Activated CD8-positive, alpha-beta T cell treated with anti-CD3 and anti-CD28 coated beads for 36 hours (primary cell): ENCODE measurements at regions not wholly inside any gene's neighbourhood (a gene's known extent, or its start where the extent isn't known, plus 50 kb on each side); places are given as distances from the start of the nearest gene placed in this dataset.

Experiments
- ATAC-seq: fragments of 200-7000 bp; cut with Tn5 transposase; one replicate; pipeline ENCODE4 v1.10.0; 2021; ENCODE audit warnings: mild to moderate bottlenecking, moderate library complexity
- CTCF ChIA-PET: fragments of 350-600 bp; sonication (Branson Sonifier 250); formaldehyde crosslinking; loops from one replicate; lab custom pipeline; 2021; ENCODE audit warnings: antibody characterized with exemption; lab: Charles Lee
- POLR2A ChIA-PET: fragments of 350-600 bp; sonication (Branson Sonifier 250); formaldehyde crosslinking; loops from one replicate; lab custom pipeline; 2021; ENCODE audit warnings: antibody characterized with exemption; lab: Charles Lee
- DNase-seq: peaks from one replicate; pipeline ENCODE4 v3.0.0-alpha.2; 2020
- H3K27ac Mint-ChIP-seq: one replicate; pipeline ENCODE4 v1.8.0; 2021; ENCODE audit warnings: mild to moderate bottlenecking, mixed read lengths
- H3K27me3 Mint-ChIP-seq: one replicate; pipeline ENCODE4 v1.8.0; 2021; ENCODE audit warnings: mixed read lengths
- H3K36me3 Mint-ChIP-seq: one replicate; pipeline ENCODE4 v1.8.0; 2021; ENCODE audit warnings: low read depth, mixed read lengths
- H3K4me1 Mint-ChIP-seq: one replicate; pipeline ENCODE4 v1.8.0; 2021; ENCODE audit warnings: low read depth, mixed read lengths
- H3K4me3 Mint-ChIP-seq: one replicate; pipeline ENCODE4 v1.8.0; 2021; ENCODE audit warnings: mild to moderate bottlenecking, moderate library complexity, mixed read lengths
- H3K9me3 Mint-ChIP-seq: one replicate; pipeline ENCODE4 v1.8.0; 2021; ENCODE audit warnings: mixed read lengths
- intact Hi-C: fragments of 100-400 bp; cut with micrococcal nuclease; formaldehyde crosslinking; loops from one replicate; pipeline ENCODE4 v1.10.0; 2022
- TF ChIP-seq, protein P1 (sequence below): fragments of 200-600 bp; IDR thresholded peaks from one replicate; pipeline ENCODE4 v1.8.0; 2022; ENCODE audit warnings: antibody characterized with exemption, mild to moderate bottlenecking

DNA sequence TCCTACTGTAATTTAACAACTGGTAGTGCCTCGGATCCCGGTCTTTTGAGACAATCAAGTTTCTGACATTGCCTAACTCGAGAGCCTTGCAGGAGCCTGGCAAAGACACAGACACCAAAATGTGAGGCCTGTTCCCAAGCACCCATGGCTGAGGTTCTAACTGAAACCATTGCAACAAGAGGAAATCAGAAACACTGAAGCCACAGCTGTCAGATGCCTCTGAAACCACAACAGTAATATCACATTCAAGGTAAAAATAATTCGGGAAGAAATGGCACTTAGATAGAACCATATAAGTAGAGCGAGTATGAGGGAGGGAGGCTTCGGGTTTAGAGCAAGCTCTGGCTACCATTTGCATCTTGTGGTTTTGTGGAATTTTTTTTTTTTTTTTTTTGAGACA is 285.9 kb downstream of the FBXO15 start:
- H3K27ac Mint-ChIP-seq: no peak overlapping the region
- ATAC-seq: no peak
- no peaks in the 10 kb centered on the region for H3K9me3 Mint-ChIP-seq
- TF ChIP-seq, protein P1, sequence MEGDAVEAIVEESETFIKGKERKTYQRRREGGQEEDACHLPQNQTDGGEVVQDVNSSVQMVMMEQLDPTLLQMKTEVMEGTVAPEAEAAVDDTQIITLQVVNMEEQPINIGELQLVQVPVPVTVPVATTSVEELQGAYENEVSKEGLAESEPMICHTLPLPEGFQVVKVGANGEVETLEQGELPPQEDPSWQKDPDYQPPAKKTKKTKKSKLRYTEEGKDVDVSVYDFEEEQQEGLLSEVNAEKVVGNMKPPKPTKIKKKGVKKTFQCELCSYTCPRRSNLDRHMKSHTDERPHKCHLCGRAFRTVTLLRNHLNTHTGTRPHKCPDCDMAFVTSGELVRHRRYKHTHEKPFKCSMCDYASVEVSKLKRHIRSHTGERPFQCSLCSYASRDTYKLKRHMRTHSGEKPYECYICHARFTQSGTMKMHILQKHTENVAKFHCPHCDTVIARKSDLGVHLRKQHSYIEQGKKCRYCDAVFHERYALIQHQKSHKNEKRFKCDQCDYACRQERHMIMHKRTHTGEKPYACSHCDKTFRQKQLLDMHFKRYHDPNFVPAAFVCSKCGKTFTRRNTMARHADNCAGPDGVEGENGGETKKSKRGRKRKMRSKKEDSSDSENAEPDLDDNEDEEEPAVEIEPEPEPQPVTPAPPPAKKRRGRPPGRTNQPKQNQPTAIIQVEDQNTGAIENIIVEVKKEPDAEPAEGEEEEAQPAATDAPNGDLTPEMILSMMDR: no peak
- DNase-seq: no peak
- POLR2A ChIA-PET: no interaction called here
- H3K27me3 Mint-ChIP-seq: no peaks in the 10 kb centered on the region
- H3K4me1 Mint-ChIP-seq: no peaks in the 10 kb centered on the region
- H3K36me3 Mint-ChIP-seq: no peaks in the 10 kb centered on the region
- CTCF ChIA-PET: no interaction called here
- intact Hi-C loops: no loop called here
- no peak overlapping the region for H3K4me3 Mint-ChIP-seq

DNA sequence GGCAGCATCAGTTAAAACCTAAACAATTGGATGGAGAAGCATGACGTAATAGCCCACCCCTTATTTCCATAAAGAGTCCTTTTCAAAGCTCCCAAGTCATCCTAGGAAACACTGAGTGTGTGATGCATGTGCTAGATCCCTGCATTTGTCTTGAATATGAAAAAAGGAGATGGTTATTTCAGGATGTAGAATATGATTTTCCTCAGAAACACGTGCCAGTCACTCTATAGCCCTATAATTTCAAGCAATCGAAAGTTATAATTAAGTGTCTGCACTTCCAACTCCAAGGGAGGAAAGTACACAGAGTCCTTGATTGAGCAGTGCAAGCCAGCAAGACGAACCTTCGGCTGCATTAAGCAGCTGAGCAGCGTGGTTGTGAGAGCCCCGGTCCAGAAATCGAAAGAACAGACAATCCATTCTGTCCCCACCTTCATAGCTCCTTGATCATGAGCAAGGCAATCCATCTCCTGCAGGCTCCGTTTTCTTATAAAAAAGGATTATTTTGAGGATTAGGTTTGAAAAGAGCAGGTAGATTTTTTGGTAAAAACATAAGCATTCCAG is 287.7 kb downstream of the FBXO15 start:
- no peak overlapping the region for H3K4me3 Mint-ChIP-seq
- no peak overlapping the region for H3K27ac Mint-ChIP-seq
- no peak for ATAC-seq
- ChIA-PET POLR2A (no interaction called here), CTCF (interaction anchor here (1.3 kb wide), 1 partner anchor 17 kb away, joined by 5 read pairs; no protein-coding TSS in a partner anchor)
- TF ChIP-seq, protein P1: no peak
- DNase-seq: no peak
- no peaks in the 10 kb centered on the region for H3K9me3 Mint-ChIP-seq
- intact Hi-C loops: no loop called here
- no peaks in the 10 kb centered on the region for H3K36me3 Mint-ChIP-seq
- H3K4me1 Mint-ChIP-seq: no peaks in the 10 kb centered on the region
- H3K27me3 Mint-ChIP-seq: no peaks in the 10 kb centered on the region

DNA sequence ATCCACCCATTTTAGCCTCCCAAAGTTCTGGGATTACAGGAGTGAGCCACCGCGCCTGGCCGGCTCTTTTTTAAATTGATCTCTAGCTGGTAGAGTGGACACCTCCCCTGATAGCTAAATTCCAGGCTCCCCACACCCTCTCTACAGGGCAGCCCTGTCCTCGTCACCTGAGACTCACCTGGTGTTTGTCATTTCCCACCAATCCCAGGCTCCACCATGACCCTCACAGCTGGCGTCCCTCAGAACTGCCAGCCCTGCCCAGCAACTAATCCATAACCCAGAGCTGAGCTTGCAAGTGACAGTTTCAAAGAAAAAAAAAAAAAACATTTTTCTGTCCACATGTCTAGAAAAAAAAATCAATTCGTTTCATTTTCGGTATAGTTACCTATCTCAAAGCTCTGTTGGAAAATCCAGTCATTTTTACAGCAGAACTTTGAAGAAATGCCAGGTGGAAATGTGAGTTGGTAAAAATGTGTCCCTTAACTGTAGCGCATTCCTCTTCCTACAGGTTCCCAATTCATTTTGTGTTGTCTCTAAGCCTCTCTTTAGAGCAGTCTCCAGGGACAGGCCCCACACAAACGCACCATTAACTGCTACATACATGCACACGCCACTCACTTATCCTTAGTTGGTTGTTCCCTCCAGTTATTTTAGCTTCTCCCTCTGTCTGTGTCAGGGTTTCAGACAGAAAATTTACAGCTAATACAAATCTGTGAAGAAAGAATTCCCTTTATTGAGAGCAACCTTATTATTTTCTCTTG is 294.7 kb downstream of the FBXO15 start:
- H3K36me3 Mint-ChIP-seq: no peaks in the 10 kb centered on the region
- no peaks in the 10 kb centered on the region for H3K4me1 Mint-ChIP-seq
- H3K9me3 Mint-ChIP-seq: no peaks in the 10 kb centered on the region
- TF ChIP-seq, protein P1: no peak
- no peak for ATAC-seq
- POLR2A ChIA-PET: no interaction called here
- intact Hi-C loops: no loop called here
- no peaks in the 10 kb centered on the region for H3K27me3 Mint-ChIP-seq
- no peak overlapping the region for H3K27ac Mint-ChIP-seq
- DNase-seq: no peak
- CTCF ChIA-PET: interaction anchor here (0.6 kb wide), 1 partner anchor 1158 kb away, joined by 4 read pairs; no protein-coding TSS in a partner anchor
- H3K4me3 Mint-ChIP-seq: no peak overlapping the region

DNA sequence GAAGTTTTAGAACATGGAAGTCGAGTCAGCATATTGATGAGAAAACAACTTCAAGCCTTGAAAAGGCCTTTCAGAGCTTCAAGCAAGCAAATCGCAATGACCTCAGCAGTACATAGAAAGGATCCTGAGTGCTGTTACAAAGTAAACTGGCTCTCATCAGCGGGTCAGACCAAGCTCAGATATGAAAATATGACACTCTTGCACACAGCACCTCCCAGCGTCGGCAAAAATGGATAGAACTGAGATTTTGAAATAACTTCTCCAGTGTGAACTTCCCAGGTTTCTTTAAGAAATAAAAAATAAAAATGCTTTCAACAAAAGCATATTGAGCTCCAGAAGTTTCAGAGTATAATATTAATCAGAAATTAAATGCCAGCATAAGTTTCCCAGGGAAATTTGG is 296.9 kb downstream of the FBXO15 start:
- CTCF ChIA-PET: no interaction called here

More for the DNA sequence above, 296.9 kb downstream of the FBXO15 start:
- no peak overlapping the region for H3K4me3 Mint-ChIP-seq
- DNase-seq (no peak), ATAC-seq (no peak)
- TF ChIP-seq, protein P1: no peak
- no peaks in the 10 kb centered on the region for H3K4me1 Mint-ChIP-seq
- H3K9me3 Mint-ChIP-seq: no peaks in the 10 kb centered on the region
- no peaks in the 10 kb centered on the region for H3K36me3 Mint-ChIP-seq
- intact Hi-C loops: no loop called here
- POLR2A ChIA-PET: interaction anchor here (0.6 kb wide), 1 partner anchor 137 kb away, joined by 3 read pairs; no protein-coding TSS in a partner anchor
- H3K27ac Mint-ChIP-seq: no peak overlapping the region
- no peaks in the 10 kb centered on the region for H3K27me3 Mint-ChIP-seq
